DOHH2 (cell line): ENCODE measurements at regions not wholly inside any gene's neighbourhood (a gene's known extent, or its start where the extent isn't known, plus 50 kb on each side); places are given as distances from the start of the nearest gene placed in this dataset.
"Not testable (repeated sequence)": the region's sequence is repeated elsewhere in the genome, so short reads cannot be mapped to it uniquely, and the experiment has no call there.

ENCODE experiments used
- H3F3A ChIP-seq: fragments of 200-600 bp; sonication (generic), shearing (Covaris generic); 2 replicates; pipeline ENCODE4 v1.6.0; 2016; ENCODE audit warnings: antibody characterized with exemption, mild to moderate bottlenecking; ENCODE audit not compliant: control insufficient read depth, insufficient read depth
- H3K27ac ChIP-seq: fragments of 200-600 bp; sonication (generic); 2 replicates; pipeline ENCODE4 v1.5.1; 2014; ENCODE audit warnings: low read depth, mild to moderate bottlenecking, low read length, moderate library complexity
- H3K27me3 ChIP-seq: fragments of 200-600 bp; sonication (generic); 2 replicates; pipeline ENCODE4 v1.6.1; 2014; ENCODE audit warnings: mild to moderate bottlenecking, low read length, mixed read lengths; ENCODE audit not compliant: control insufficient read depth
- H3K36me3 ChIP-seq: fragments of 200-600 bp; sonication (generic); 2 replicates; pipeline ENCODE4 v1.6.1; 2014; ENCODE audit warnings: mild to moderate bottlenecking, low read length, moderate library complexity, mixed read lengths; ENCODE audit not compliant: control insufficient read depth
- H3K4me1 ChIP-seq: fragments of 200-600 bp; sonication (generic); 2 replicates; pipeline ENCODE4 v1.6.1; 2014; ENCODE audit warnings: mild to moderate bottlenecking, low read length, mixed read lengths; ENCODE audit not compliant: control insufficient read depth
- H3K4me2 ChIP-seq: fragments of 200-600 bp; sonication (generic); 2 replicates; pipeline ENCODE4 v1.6.0; 2014; ENCODE audit warnings: mild to moderate bottlenecking, low read length, moderate library complexity
- H3K4me3 ChIP-seq: fragments of 200-600 bp; sonication (generic); 2 replicates; pipeline ENCODE4 v1.5.1; 2014; ENCODE audit warnings: mild to moderate bottlenecking, low read length, mixed read lengths
- H3K79me2 ChIP-seq: fragments of 200-600 bp; sonication (generic); 2 replicates; pipeline ENCODE4 v1.6.1; 2014; ENCODE audit warnings: mild to moderate bottlenecking, low read length, mixed read lengths; ENCODE audit not compliant: control insufficient read depth
- H3K9me2 ChIP-seq: fragments of 200-600 bp; sonication (generic); replicated peaks from 2 replicates; pipeline ENCODE4 v1.6.1; 2014; ENCODE audit warnings: mild to moderate bottlenecking, low read length, mixed read lengths; ENCODE audit not compliant: control insufficient read depth
- H3K9me3 ChIP-seq: fragments of 200-600 bp; sonication (generic); 2 replicates; pipeline ENCODE4 v1.6.1; 2014; ENCODE audit warnings: antibody characterized with exemption, low read length, mixed read lengths; ENCODE audit not compliant: control insufficient read depth, insufficient read depth
- H4K20me1 ChIP-seq: fragments of 200-600 bp; sonication (generic); 2 replicates; pipeline ENCODE4 v1.6.0; 2014; ENCODE audit warnings: low read depth, mild to moderate bottlenecking, antibody characterized with exemption, low read length, moderate library complexity; ENCODE audit not compliant: control insufficient read depth, insufficient read depth

- not testable (repeated sequence) for H3K9me2 ChIP-seq, H3K4me2 ChIP-seq, H3K4me3 ChIP-seq, H3K27me3 ChIP-seq, H3K4me1 ChIP-seq, H3K36me3 ChIP-seq, H3K27ac ChIP-seq, H4K20me1 ChIP-seq, H3K9me3 ChIP-seq, H3F3A ChIP-seq, H3K79me2 ChIP-seq
Measured at GRCh38 chr2:87354102-87354501, 332.5 kb upstream of the PLGLB1 start.

- not testable (repeated sequence) for H3K9me2 ChIP-seq, H3K9me3 ChIP-seq, H3K27me3 ChIP-seq, H4K20me1 ChIP-seq, H3K36me3 ChIP-seq, H3F3A ChIP-seq, H3K79me2 ChIP-seq, H3K4me3 ChIP-seq, H3K4me2 ChIP-seq, H3K27ac ChIP-seq, H3K4me1 ChIP-seq
Measured at GRCh38 chr2:87360250-87360649, 338.6 kb upstream of the PLGLB1 start.

DNA sequence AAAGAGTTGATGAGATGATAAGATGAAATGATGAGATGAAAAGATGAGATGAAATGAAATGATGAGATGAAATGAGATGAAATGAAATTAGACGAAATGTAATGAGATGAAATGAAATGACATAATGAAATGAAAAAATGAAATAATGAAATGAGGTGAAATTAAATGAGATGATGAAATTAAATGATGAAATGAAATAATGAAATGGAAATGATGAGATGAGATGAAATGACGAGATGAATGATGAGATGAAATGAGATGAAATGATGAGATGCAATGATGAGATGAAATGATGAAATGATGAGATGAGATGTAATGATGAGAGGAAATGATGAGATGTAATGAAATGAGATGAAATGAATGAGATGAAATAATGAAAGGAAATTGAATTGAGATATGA, 339.3 kb upstream of the PLGLB1 start:
- not testable (repeated sequence) for H3K9me3 ChIP-seq, H3F3A ChIP-seq, H3K4me2 ChIP-seq, H3K27me3 ChIP-seq, H3K4me3 ChIP-seq, H3K4me1 ChIP-seq, H4K20me1 ChIP-seq, H3K36me3 ChIP-seq, H3K9me2 ChIP-seq, H3K27ac ChIP-seq, H3K79me2 ChIP-seq

DNA sequence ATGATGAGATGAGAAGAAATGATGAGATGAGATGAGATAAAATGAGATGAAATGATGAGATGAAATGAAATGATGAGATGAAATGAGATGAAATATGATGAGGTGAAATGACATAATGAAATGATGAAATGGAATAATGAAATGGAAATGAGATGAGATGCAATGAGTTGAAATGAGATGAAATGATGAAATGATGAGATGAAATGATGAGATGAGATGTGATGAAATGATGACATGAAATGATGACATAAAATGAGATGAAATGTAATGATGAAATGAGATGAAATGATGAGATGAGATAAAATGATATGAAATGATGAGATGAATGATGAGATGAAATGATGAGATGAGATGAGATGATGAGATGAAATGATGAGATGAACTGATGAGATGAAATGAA, 340.2 kb upstream of the PLGLB1 start:
- H3K9me2 ChIP-seq, H3F3A ChIP-seq, H3K27me3 ChIP-seq, H3K79me2 ChIP-seq, H3K4me3 ChIP-seq, H4K20me1 ChIP-seq, H3K4me1 ChIP-seq, H3K36me3 ChIP-seq, H3K27ac ChIP-seq, H3K9me3 ChIP-seq, H3K4me2 ChIP-seq: not testable (repeated sequence)

DNA sequence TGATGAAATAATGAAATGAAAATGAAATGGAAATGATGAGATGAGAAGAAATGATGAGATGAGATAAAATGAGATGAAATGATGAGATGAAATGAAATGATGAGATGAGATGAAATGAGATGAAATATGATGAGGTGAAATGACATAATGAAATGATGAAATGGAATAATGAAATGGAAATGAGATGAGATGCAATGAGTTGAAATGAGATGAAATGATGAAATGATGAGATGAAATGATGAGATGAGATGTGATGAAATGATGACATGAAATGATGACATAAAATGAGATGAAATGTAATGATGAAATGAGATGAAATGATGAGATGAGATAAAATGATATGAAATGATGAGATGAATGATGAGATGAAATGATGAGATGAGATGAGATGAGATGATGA, 342.7 kb upstream of the PLGLB1 start:
- H3K4me2 ChIP-seq, H4K20me1 ChIP-seq, H3K9me3 ChIP-seq, H3K9me2 ChIP-seq, H3K79me2 ChIP-seq, H3F3A ChIP-seq, H3K27me3 ChIP-seq, H3K27ac ChIP-seq, H3K4me3 ChIP-seq, H3K4me1 ChIP-seq, H3K36me3 ChIP-seq: not testable (repeated sequence)

DNA sequence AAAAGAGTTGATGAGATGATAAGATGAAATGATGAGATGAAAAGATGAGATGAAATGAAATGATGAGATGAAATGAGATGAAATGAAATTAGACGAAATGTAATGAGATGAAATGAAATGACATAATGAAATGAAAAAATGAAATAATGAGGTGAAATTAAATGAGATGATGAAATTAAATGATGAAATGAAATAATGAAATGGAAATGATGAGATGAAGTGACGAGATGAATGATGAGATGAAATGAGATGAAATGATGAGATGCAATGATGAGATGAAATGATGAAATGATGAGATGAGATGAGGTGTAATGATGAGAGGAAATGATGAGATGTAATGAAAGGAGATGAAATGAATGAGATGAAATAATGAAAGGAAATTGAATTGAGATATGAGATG, 343.4 kb upstream of the PLGLB1 start:
- not testable (repeated sequence) for H4K20me1 ChIP-seq, H3K36me3 ChIP-seq, H3K4me3 ChIP-seq, H3K27ac ChIP-seq, H3K4me1 ChIP-seq, H3K27me3 ChIP-seq, H3K9me3 ChIP-seq, H3F3A ChIP-seq, H3K4me2 ChIP-seq, H3K9me2 ChIP-seq, H3K79me2 ChIP-seq

DNA sequence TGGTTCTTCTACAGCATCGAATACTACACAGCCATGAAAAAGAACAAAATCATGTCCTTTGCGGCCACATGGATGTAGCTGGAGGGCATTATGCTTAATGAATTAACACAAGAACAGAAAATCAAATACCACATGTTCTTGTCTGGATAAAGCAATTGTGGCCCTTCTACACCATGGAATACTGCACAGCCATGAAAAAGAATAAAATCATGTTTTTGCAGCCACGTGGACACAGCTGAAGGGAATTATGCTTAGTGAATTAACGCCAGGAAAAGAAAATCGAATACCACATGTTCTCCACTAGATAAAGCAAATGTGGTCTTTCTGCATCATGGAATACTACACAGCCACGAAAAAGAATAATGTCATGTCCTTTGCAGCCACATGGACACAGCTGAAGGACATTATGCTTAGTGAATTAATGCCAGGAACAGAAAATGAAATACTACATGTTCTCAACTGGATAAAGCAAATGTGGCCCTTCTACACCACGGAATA, 361.8 kb upstream of the PLGLB2 start:
- not testable (repeated sequence) for H3K4me1 ChIP-seq, H3K79me2 ChIP-seq, H4K20me1 ChIP-seq, H3K4me3 ChIP-seq, H3K9me3 ChIP-seq, H3K27ac ChIP-seq, H3K9me2 ChIP-seq, H3K4me2 ChIP-seq, H3K27me3 ChIP-seq, H3F3A ChIP-seq, H3K36me3 ChIP-seq

DNA sequence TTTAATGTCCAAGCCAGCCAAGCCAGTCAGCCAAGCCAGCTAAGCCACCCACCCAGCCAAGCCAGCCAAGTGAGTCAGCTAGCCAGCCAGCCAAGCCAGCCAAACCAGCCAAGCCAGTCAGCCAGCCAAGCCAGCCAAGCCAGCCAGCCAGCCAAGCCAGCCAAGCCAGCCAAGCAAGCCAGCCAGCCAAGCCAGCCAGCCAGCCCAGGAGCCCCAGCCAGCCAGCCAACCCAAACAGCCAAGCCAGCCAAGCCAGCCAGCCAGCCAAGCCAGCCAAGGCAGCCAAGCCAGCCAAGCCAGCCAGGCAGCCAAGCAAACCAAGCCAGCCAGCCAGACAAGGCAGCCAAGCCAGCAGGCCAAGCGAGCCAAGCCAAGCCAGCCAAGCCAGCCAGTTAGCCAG, 352.1 kb upstream of the PLGLB2 start:
- not testable (repeated sequence) for H3K4me1 ChIP-seq, H3K4me2 ChIP-seq, H3K9me2 ChIP-seq, H3K9me3 ChIP-seq, H3K4me3 ChIP-seq, H3K36me3 ChIP-seq, H3K27me3 ChIP-seq, H3K27ac ChIP-seq, H3F3A ChIP-seq, H3K79me2 ChIP-seq, H4K20me1 ChIP-seq
